SKM-1 (cell line): ENCODE measurements at regions not wholly inside any gene's neighbourhood (a gene's known extent, or its start where the extent isn't known, plus 50 kb on each side); places are given as distances from the start of the nearest gene placed in this dataset.
"Not testable (repeated sequence)": the region's sequence is repeated elsewhere in the genome, so short reads cannot be mapped to it uniquely, and the experiment has no call there.

Experiments used
- DNase-seq: peaks from one replicate; lab custom pipeline; 2025; ENCODE audit not compliant: unreplicated experiment; lab: John Stamatoyannopoulos, UW

GRCh38 chr13:72657379-72657778 is 70.0 kb downstream of the MZT1 start:
- DNase-seq = no peak

- DNase-seq = no peak
These were observed 71.1 kb downstream of the MZT1 start for GRCh38 chr13:72656357-72656756.

GRCh38 chr13:72653506-72653905 is 73.9 kb downstream of the MZT1 start:
- DNase-seq = no peak

- DNase-seq = no peak
These were observed 74.7 kb downstream of the MZT1 start for GRCh38 chr13:72652681-72653080.

- no peak for DNase-seq
These were observed 76.3 kb downstream of the MZT1 start for GRCh38 chr13:72651144-72651543.

GRCh38 chr13:72650051-72650700 is 77.3 kb downstream of the MZT1 start:
- no peak for DNase-seq

- no peak for DNase-seq
These were observed 78.8 kb downstream of the MZT1 start for GRCh38 chr13:72648513-72649065.

GRCh38 chr13:72647422-72647821 is 80.0 kb downstream of the MZT1 start:
- DNase-seq = no peak

- DNase-seq = no peak
These were observed 81.9 kb downstream of the MZT1 start for GRCh38 chr13:72645521-72645920.

GRCh38 chr13:72643311-72643989 is 84.0 kb downstream of the MZT1 start:
- peak; percentile 23 for DNase-seq

GRCh38 chr13:72639377-72639776 is 88.1 kb downstream of the MZT1 start:
- no peak for DNase-seq

GRCh38 chr13:72638059-72638815 is 89.2 kb downstream of the MZT1 start:
- DNase-seq = no peak

GRCh38 chr13:72637561-72637960 is 89.9 kb downstream of the MZT1 start:
- DNase-seq = no peak

GRCh38 chr13:72634859-72635258 is 92.6 kb downstream of the MZT1 start:
- no peak for DNase-seq

- DNase-seq = no peak
These were observed 104.9 kb downstream of the MZT1 start for GRCh38 chr13:72622546-72622945.

- no peak for DNase-seq
These were observed 106.6 kb downstream of the MZT1 start for GRCh38 chr13:72620874-72621273.

GRCh38 chr13:72617951-72618350 is 109.5 kb downstream of the MZT1 start:
- no peak for DNase-seq

- DNase-seq = no peak
These were observed 110.2 kb downstream of the MZT1 start for GRCh38 chr13:72617186-72617585.

- DNase-seq = not testable (repeated sequence)
These were observed 117.1 kb downstream of the MZT1 start for GRCh38 chr13:72610251-72610891.

GRCh38 chr13:72599178-72599743 is 128.2 kb downstream of the MZT1 start:
- no peak for DNase-seq
